Fibroblast of lung (primary cell): ENCODE measurements at regions not wholly inside any gene's neighbourhood (a gene's known extent, or its start where the extent isn't known, plus 50 kb on each side); places are given as distances from the start of the nearest gene placed in this dataset.

Experiments
- DNase-seq, 2 donors: peaks; one replicate each; pipeline versions ENCODE4 v3.0.0 to v3.0.0-alpha.2; 2010; ENCODE audit warnings: low read depth in 2 of 2
- H2AFZ ChIP-seq: 2 replicates; pipeline ENCODE4 v1.5.1; 2012; ENCODE audit warnings: low read length, control low read depth, inconsistent platforms
- H3K27ac ChIP-seq: 2 replicates; pipeline ENCODE4 v1.5.1; 2011; ENCODE audit warnings: low read length, control low read depth; ENCODE audit not compliant: insufficient read depth
- H3K27me3 ChIP-seq: 2 replicates; pipeline ENCODE4 v1.5.1; 2011; ENCODE audit warnings: mild to moderate bottlenecking, low read length; ENCODE audit not compliant: control insufficient read depth, insufficient read depth
- H3K36me3 ChIP-seq: 2 replicates; pipeline ENCODE4 v1.5.1; 2011; ENCODE audit warnings: low read length; ENCODE audit not compliant: control insufficient read depth, insufficient read depth
- H3K4me1 ChIP-seq: 2 replicates; pipeline ENCODE4 v1.5.1; 2011; ENCODE audit warnings: low read length; ENCODE audit not compliant: control insufficient read depth, insufficient read depth; ENCODE audit errors: extremely low read depth
- H3K4me2 ChIP-seq: 2 replicates; pipeline ENCODE4 v1.5.1; 2011; ENCODE audit warnings: low read length, control low read depth; ENCODE audit not compliant: insufficient read depth; ENCODE audit errors: extremely low read depth
- H3K4me3 ChIP-seq, 4 experiments: fragments of 200-600 bp in 1 of 4; sonication (generic) in 1 of 4; replicated peaks in 1 of 4; 2 replicates each; pipeline ENCODE4 v1.5.1; 2011 to 2016; ENCODE audit warnings: low read length in 4 of 4, low read depth in 3 of 4, mild to moderate bottlenecking in 3 of 4, control low read depth in 2 of 4, inconsistent platforms in 1 of 4, mixed read lengths in 1 of 4; ENCODE audit not compliant: insufficient read depth in 1 of 4; ENCODE audit errors: control extremely low read depth in 1 of 4
- H3K79me2 ChIP-seq: 2 replicates; pipeline ENCODE4 v1.5.1; 2012; ENCODE audit warnings: mild to moderate bottlenecking, low read length, inconsistent platforms; ENCODE audit not compliant: control insufficient read depth, insufficient read depth
- H3K9ac ChIP-seq: 2 replicates; pipeline ENCODE4 v1.5.1; 2011; ENCODE audit warnings: mild to moderate bottlenecking, low read length, control low read depth; ENCODE audit not compliant: insufficient read depth
- H3K9me3 ChIP-seq: 2 replicates; pipeline ENCODE4 v1.5.1; 2012; ENCODE audit warnings: low read depth, low read length; ENCODE audit not compliant: control insufficient read depth, insufficient read depth
- H4K20me1 ChIP-seq: 2 replicates; pipeline ENCODE4 v1.5.1; 2011; ENCODE audit warnings: low read length; ENCODE audit not compliant: control insufficient read depth, insufficient read depth; ENCODE audit errors: extremely low read depth
- CTCF ChIP-seq, 2 donors: IDR thresholded peaks in 1 of 2; conservative IDR thresholded peaks in 1 of 2; 1 replicate in 1 of 2; 2 replicates in 1 of 2; pipeline ENCODE4 v1.5.1; 2011 to 2012; ENCODE audit warnings: low read length in 2 of 2, control low read depth in 1 of 2, inconsistent platforms in 1 of 2, low read depth in 1 of 2, mild to moderate bottlenecking in 1 of 2
- EZH2 ChIP-seq: IDR thresholded peaks from 2 replicates; pipeline ENCODE4 v1.5.1; 2012; ENCODE audit warnings: low read length, control low read depth, mild to moderate bottlenecking; ENCODE audit errors: missing control alignments

GRCh38 chr2:7835151-7835550 is 846.7 kb upstream of the ID2 start:
- H3K9ac ChIP-seq = no peak overlapping the region
- no peak overlapping the region for H2AFZ ChIP-seq
- H3K36me3 ChIP-seq = no peaks in the 10 kb centered on the region
- no peak overlapping the region for H3K4me2 ChIP-seq
- no peaks in the 10 kb centered on the region for H3K27me3 ChIP-seq
- TF ChIP-seq CTCF (conservative IDR thresholded peaks at IDR 0.05 in 1 of 2, IDR thresholded peaks at IDR 0.05 in 1 of 2; ENCODE audit: low read depth in 1 of 2, low read length in 2 of 2) = no peak
- no peak for TF ChIP-seq EZH2
- DNase-seq = no peak
- no peaks in the 10 kb centered on the region for H3K4me1 ChIP-seq
- no peak overlapping the region for H3K4me3 ChIP-seq
- H3K79me2 ChIP-seq = no peaks in the 10 kb centered on the region
- H4K20me1 ChIP-seq = no peaks in the 10 kb centered on the region
- H3K27ac ChIP-seq = no peak overlapping the region
- no peaks in the 10 kb centered on the region for H3K9me3 ChIP-seq

GRCh38 chr2:7835693-7836680 is 845.9 kb upstream of the ID2 start:
- H3K36me3 ChIP-seq = no peaks in the 10 kb centered on the region
- H3K9ac ChIP-seq = no peak overlapping the region
- no peak overlapping the region for H3K4me2 ChIP-seq
- no peaks in the 10 kb centered on the region for H3K79me2 ChIP-seq
- no peaks in the 10 kb centered on the region for H4K20me1 ChIP-seq
- no peak overlapping the region for H2AFZ ChIP-seq
- H3K27ac ChIP-seq = no peak overlapping the region
- no peak for TF ChIP-seq CTCF (conservative IDR thresholded peaks at IDR 0.05 in 1 of 2, IDR thresholded peaks at IDR 0.05 in 1 of 2; ENCODE audit: low read depth in 1 of 2, low read length in 2 of 2)
- no peak for TF ChIP-seq EZH2
- no peaks in the 10 kb centered on the region for H3K9me3 ChIP-seq
- no peak for DNase-seq
- H3K4me3 ChIP-seq = no peak overlapping the region
- no peaks in the 10 kb centered on the region for H3K4me1 ChIP-seq
- no peaks in the 10 kb centered on the region for H3K27me3 ChIP-seq

DNA sequence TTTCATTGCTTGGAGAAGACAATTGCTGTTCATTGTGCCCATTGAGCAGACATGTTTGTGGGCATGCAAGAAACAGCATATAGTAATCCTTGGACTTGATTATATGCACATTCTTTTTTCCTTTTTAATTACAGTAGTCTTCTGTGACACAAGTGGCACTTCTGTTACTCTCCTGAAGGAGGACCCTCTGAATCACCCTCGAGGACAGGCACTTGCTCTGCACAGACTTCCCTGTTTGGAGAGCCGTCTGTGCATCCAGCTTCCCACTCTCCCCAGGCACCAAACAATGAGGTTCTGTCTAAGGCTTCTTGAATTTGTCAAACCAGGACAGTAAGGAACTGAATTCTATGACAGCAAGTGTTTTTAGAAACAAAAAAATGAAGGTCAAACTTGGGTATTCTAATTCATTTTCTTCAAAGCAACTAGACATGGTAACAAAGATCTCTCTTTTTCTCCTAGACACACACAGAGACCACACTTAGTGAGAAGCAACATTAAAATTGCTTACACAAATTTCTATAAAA is 844.6 kb upstream of the ID2 start:
- no peak overlapping the region for H3K9ac ChIP-seq
- TF ChIP-seq EZH2 = no peak
- no peak for TF ChIP-seq CTCF (conservative IDR thresholded peaks at IDR 0.05 in 1 of 2, IDR thresholded peaks at IDR 0.05 in 1 of 2; ENCODE audit: low read depth in 1 of 2, low read length in 2 of 2)

More for the DNA sequence above, 844.6 kb upstream of the ID2 start:
- no peaks in the 10 kb centered on the region for H4K20me1 ChIP-seq
- H3K27ac ChIP-seq = no peak overlapping the region
- H2AFZ ChIP-seq = no peak overlapping the region
- DNase-seq = no peak
- H3K4me2 ChIP-seq = no peak overlapping the region
- H3K9me3 ChIP-seq = no peaks in the 10 kb centered on the region
- H3K4me1 ChIP-seq = no peaks in the 10 kb centered on the region
- no peaks in the 10 kb centered on the region for H3K36me3 ChIP-seq
- H3K4me3 ChIP-seq = no peak overlapping the region
- H3K79me2 ChIP-seq = no peaks in the 10 kb centered on the region
- H3K27me3 ChIP-seq = no peaks in the 10 kb centered on the region
